Suprapubic skin (tissue), 4 donors: ENCODE measurements at regions not wholly inside any gene's neighbourhood (a gene's known extent, or its start where the extent isn't known, plus 50 kb on each side); places are given as distances from the start of the nearest gene placed in this dataset.
A peak's percentile ranks its signal among the peaks of the same experiment; 100 is the strongest.
"Not testable (repeated sequence)": the region's sequence is repeated elsewhere in the genome, so short reads cannot be mapped to it uniquely, and the experiment has no call there.

Source experiments
- DNase-seq, 2 donors: peaks; one replicate each; pipeline ENCODE4 v3.0.0-alpha.2; 2019; ENCODE audit warnings: low spot score in 2 of 2
- H3K27ac ChIP-seq: fragments of 200-600 bp; sonication (generic); one replicate; pipeline ENCODE4 v1.5.1; 2019
- H3K27me3 ChIP-seq: fragments of 200-600 bp; sonication (generic); one replicate; pipeline ENCODE4 v1.5.1; 2019
- H3K36me3 ChIP-seq: fragments of 200-600 bp; sonication (generic); one replicate; pipeline ENCODE4 v1.5.1; 2019
- H3K4me1 ChIP-seq: fragments of 200-600 bp; sonication (generic); one replicate; pipeline ENCODE4 v1.5.1; 2019
- H3K4me3 ChIP-seq: fragments of 200-600 bp; sonication (generic); one replicate; pipeline ENCODE4 v1.5.1; 2019; ENCODE audit warnings: mild to moderate bottlenecking
- H3K9me3 ChIP-seq: fragments of 200-600 bp; sonication (generic); one replicate; pipeline ENCODE4 v1.5.1; 2019
- CTCF ChIP-seq, 2 donors: fragments of 200-600 bp in 1 of 2; fragments of 450-650 bp in 1 of 2; sonication (generic) in 1 of 2; IDR thresholded peaks; one replicate each; pipeline ENCODE4 v1.5.1; 2016 to 2019; ENCODE audit warnings: antibody characterized with exemption in 2 of 2, mild to moderate bottlenecking in 1 of 2, moderate library complexity in 1 of 2
- EP300 ChIP-seq: sonication (generic); formaldehyde crosslinking; IDR thresholded peaks from one replicate; pipeline ENCODE4 v1.6.1; 2017; ENCODE audit warnings: antibody characterized with exemption
- POLR2A ChIP-seq, 2 donors: fragments of 450-650 bp; IDR thresholded peaks; one replicate each; pipeline ENCODE4 v1.6.1; 2017; ENCODE audit warnings: antibody characterized with exemption in 2 of 2, mild to moderate bottlenecking in 2 of 2, moderate library complexity in 2 of 2
- POLR2AphosphoS5 ChIP-seq, 3 donors: sonication (generic); formaldehyde crosslinking; IDR thresholded peaks; one replicate each; pipeline ENCODE4 v1.6.1; 2017; ENCODE audit warnings: antibody characterized with exemption in 3 of 3
- WGBS: methylation state at CpG from one replicate; pipeline ENCODE4 v1.1.5; 2018; 5-methylcytosine and 5-hydroxymethylcytosine counted together

GRCh38 chr3:197363553-197364409, 65.4 kb upstream of the DLG1 start:
- Histone ChIP-seq H3K27me3 (no peaks in the 10 kb centered on the region), H3K9me3 (no peaks in the 10 kb centered on the region), H3K36me3 (no peaks in the 10 kb centered on the region), H3K4me1 (peaks cover 33% of the 10 kb centered on the region), H3K4me3 (no peak overlapping the region), H3K27ac (no peak overlapping the region)
- 87% methylated on average over 14 of the region's 14 CpGs for WGBS
- TF ChIP-seq POLR2A (IDR thresholded peaks at IDR 0.05) (no peak), CTCF (IDR thresholded peaks at IDR 0.05) (no peak), EP300 (no peak), POLR2AphosphoS5 (IDR thresholded peaks at IDR 0.05) (no peak)
- peak in 1 of 2 donors; percentile 43 for DNase-seq

- H3K4me1 ChIP-seq: peaks cover 28% of the 10 kb centered on the region
- no peak overlapping the region for H3K4me3 ChIP-seq
- H3K9me3 ChIP-seq: no peaks in the 10 kb centered on the region
- no peak for DNase-seq
- no peak overlapping the region for H3K27ac ChIP-seq
- H3K36me3 ChIP-seq: no peaks in the 10 kb centered on the region
- no peak for TF ChIP-seq CTCF (IDR thresholded peaks at IDR 0.05)
- TF ChIP-seq POLR2A (IDR thresholded peaks at IDR 0.05): no peak
- TF ChIP-seq EP300: no peak
- WGBS: 88% methylated on average over 2 of the region's 2 CpGs
- H3K27me3 ChIP-seq: no peaks in the 10 kb centered on the region
These were observed 63.7 kb upstream of the DLG1 start for GRCh38 chr3:197362081-197362480.

- WGBS: 89% methylated on average over 3 of the region's 3 CpGs
- DNase-seq, H3K4me3 ChIP-seq, H3K9me3 ChIP-seq, H3K36me3 ChIP-seq, H3K27ac ChIP-seq, H3K27me3 ChIP-seq: not testable (repeated sequence)
- peaks cover 10% of the 10 kb centered on the region for H3K4me1 ChIP-seq
These were observed 61.7 kb upstream of the DLG1 start for GRCh38 chr3:197360095-197360494.

GRCh38 chr3:197359476-197359875, 61.1 kb upstream of the DLG1 start:
- not testable (repeated sequence) for H3K4me1 ChIP-seq, H3K9me3 ChIP-seq, H3K4me3 ChIP-seq, H3K27me3 ChIP-seq, H3K27ac ChIP-seq, DNase-seq, H3K36me3 ChIP-seq
- 97% methylated on average over 3 of the region's 3 CpGs for WGBS

GRCh38 chr3:197356741-197357140, 58.3 kb upstream of the DLG1 start:
- Histone ChIP-seq H3K9me3 (no peaks in the 10 kb centered on the region), H3K4me1 (peaks cover 18% of the 10 kb centered on the region), H3K36me3 (no peaks in the 10 kb centered on the region), H3K27me3 (no peaks in the 10 kb centered on the region), H3K4me3 (no peak overlapping the region), H3K27ac (no peak overlapping the region)
- DNase-seq: no peak
- 72% methylated on average over 5 of the region's 5 CpGs for WGBS
- no peak for TF ChIP-seq POLR2A (IDR thresholded peaks at IDR 0.05)
- TF ChIP-seq EP300: no peak
- TF ChIP-seq POLR2AphosphoS5 (IDR thresholded peaks at IDR 0.05): no peak
- no peak for TF ChIP-seq CTCF (IDR thresholded peaks at IDR 0.05)

- no peak for DNase-seq
- Histone ChIP-seq H3K4me3 (no peak overlapping the region), H3K36me3 (no peaks in the 10 kb centered on the region), H3K27ac (no peak overlapping the region), H3K9me3 (no peaks in the 10 kb centered on the region), H3K4me1 (peaks cover 18% of the 10 kb centered on the region), H3K27me3 (no peaks in the 10 kb centered on the region)
- TF ChIP-seq EP300 (no peak), POLR2A (IDR thresholded peaks at IDR 0.05) (no peak), POLR2AphosphoS5 (IDR thresholded peaks at IDR 0.05) (no peak)
- 70% methylated on average over 14 of the region's 14 CpGs for WGBS
These were observed 57.9 kb upstream of the DLG1 start for GRCh38 chr3:197356275-197356674.

GRCh38 chr3:197355713-197356112, 57.3 kb upstream of the DLG1 start:
- Histone ChIP-seq H3K9me3 (no peaks in the 10 kb centered on the region), H3K36me3 (no peaks in the 10 kb centered on the region), H3K4me1 (peaks cover 18% of the 10 kb centered on the region), H3K4me3 (no peak overlapping the region), H3K27ac (no peak overlapping the region), H3K27me3 (no peaks in the 10 kb centered on the region)
- WGBS: 92% methylated on average over 1 of the region's 1 CpG
- TF ChIP-seq CTCF (IDR thresholded peaks at IDR 0.05): no peak
- no peak for DNase-seq
